Lower lobe of right lung (tissue), 2 donors: ENCODE measurements at regions not wholly inside any gene's neighbourhood (a gene's known extent, or its start where the extent isn't known, plus 50 kb on each side); places are given as distances from the start of the nearest gene placed in this dataset.

ENCODE experiments used
- ATAC-seq, 2 donors: fragments of 200-7000 bp; cut with Tn5 transposase; one replicate each; pipeline ENCODE4 v1.9.1; 2020 to 2022; ENCODE audit warnings: mild to moderate bottlenecking in 2 of 2, moderate library complexity in 2 of 2
- DNase-seq: peaks from one replicate; pipeline ENCODE4 v3.0.0-alpha.2; 2020
- H3K27ac ChIP-seq: fragments of 200-600 bp; one replicate; pipeline ENCODE4 v1.8.0; 2022
- H3K27me3 ChIP-seq: fragments of 200-600 bp; one replicate; pipeline ENCODE4 v1.8.0; 2022; ENCODE audit warnings: low read depth
- H3K36me3 ChIP-seq: fragments of 200-600 bp; one replicate; pipeline ENCODE4 v1.8.0; 2022; ENCODE audit warnings: mild to moderate bottlenecking
- H3K4me1 ChIP-seq: fragments of 200-600 bp; one replicate; pipeline ENCODE4 v1.8.0; 2022
- H3K4me3 ChIP-seq: fragments of 200-600 bp; one replicate; pipeline ENCODE4 v1.8.0; 2022; ENCODE audit warnings: mild to moderate bottlenecking
- H3K9me3 ChIP-seq: fragments of 200-600 bp; one replicate; pipeline ENCODE4 v1.8.0; 2022
- intact Hi-C: fragments of 100-400 bp; cut with DNase I; formaldehyde crosslinking; loops from one replicate; pipeline ENCODE4 v1.11.0; 2022
- TF ChIP-seq, protein P1 (sequence below): fragments of 200-600 bp; IDR thresholded peaks from one replicate; pipeline ENCODE4 v1.8.0; 2022; ENCODE audit warnings: antibody characterized with exemption, mild to moderate bottlenecking
- donor health status: DM: no; HTN: yes; CAD: no; lungs with severe emphysema.

GRCh38 chr2:234430871-234431270, 66.0 kb downstream of the ARL4C start:
- H3K4me3 ChIP-seq: no peak overlapping the region

GRCh38 chr2:234429265-234429664, 67.6 kb downstream of the ARL4C start:
- Histone ChIP-seq H3K27ac (no peak overlapping the region), H3K9me3 (no peaks in the 10 kb centered on the region), H3K27me3 (no peaks in the 10 kb centered on the region), H3K4me3 (no peak overlapping the region), H3K4me1 (peaks cover 35% of the 10 kb centered on the region), H3K36me3 (no peaks in the 10 kb centered on the region)
- DNase-seq: no peak
- intact Hi-C loops: no loop called here
- TF ChIP-seq, protein P1, sequence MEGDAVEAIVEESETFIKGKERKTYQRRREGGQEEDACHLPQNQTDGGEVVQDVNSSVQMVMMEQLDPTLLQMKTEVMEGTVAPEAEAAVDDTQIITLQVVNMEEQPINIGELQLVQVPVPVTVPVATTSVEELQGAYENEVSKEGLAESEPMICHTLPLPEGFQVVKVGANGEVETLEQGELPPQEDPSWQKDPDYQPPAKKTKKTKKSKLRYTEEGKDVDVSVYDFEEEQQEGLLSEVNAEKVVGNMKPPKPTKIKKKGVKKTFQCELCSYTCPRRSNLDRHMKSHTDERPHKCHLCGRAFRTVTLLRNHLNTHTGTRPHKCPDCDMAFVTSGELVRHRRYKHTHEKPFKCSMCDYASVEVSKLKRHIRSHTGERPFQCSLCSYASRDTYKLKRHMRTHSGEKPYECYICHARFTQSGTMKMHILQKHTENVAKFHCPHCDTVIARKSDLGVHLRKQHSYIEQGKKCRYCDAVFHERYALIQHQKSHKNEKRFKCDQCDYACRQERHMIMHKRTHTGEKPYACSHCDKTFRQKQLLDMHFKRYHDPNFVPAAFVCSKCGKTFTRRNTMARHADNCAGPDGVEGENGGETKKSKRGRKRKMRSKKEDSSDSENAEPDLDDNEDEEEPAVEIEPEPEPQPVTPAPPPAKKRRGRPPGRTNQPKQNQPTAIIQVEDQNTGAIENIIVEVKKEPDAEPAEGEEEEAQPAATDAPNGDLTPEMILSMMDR: no peak
- no peak for ATAC-seq

More at GRCh38 chr2:234430871-234431270, 66.0 kb downstream of the ARL4C start:
- peaks cover 25% of the 10 kb centered on the region for H3K4me1 ChIP-seq
- DNase-seq (no peak), ATAC-seq (no peak)
- no peaks in the 10 kb centered on the region for H3K36me3 ChIP-seq
- intact Hi-C loops: no loop called here
- no peaks in the 10 kb centered on the region for H3K27me3 ChIP-seq
- no peaks in the 10 kb centered on the region for H3K9me3 ChIP-seq
- TF ChIP-seq, protein P1: no peak
- no peak overlapping the region for H3K27ac ChIP-seq

DNA sequence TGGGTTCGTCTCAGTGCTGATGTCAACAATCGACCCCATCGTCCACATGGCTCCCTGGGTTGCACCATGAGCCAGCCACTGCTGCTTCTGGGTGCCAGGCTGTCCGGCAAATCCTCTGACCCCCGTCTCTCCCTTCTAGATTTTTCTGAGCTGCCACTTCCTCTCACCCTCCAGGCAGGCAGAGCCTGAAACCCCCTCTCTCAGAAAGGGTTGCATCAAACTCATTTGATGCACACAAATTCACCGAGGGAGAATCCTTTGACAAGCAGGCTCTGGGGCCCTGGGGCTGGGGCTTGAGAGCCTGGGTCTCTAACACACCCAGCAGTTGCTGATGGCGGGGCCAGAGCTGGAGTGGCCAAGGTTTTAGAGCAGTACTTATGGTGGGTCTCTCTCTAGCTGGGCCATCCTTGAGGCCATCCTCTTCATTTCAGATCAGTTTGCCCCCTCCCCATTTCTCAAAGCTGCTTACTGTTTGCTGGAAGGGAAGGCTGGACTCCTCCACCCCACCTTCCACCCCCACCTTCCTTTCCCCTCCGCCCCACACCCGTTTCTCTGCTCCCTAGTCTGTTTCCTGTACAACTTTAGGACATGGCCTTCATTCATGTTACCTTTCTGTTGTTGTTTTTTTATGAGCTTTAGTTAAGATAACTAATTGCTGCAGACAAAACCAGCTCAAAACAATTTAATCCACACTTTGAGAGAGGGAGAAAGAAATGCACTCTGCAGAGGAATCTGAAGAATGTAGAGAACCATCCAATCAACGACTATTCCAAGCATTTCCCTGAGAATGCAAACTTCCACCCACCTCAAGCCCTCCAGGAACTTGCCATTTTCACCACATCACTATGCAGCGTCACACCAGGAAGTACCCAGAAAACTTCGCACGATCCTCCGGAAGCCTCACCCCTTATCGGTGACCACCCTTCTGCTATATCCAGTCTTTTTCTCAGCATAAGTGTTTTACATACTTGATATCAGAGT, 69.5 kb downstream of the ARL4C start:
- Histone ChIP-seq H3K4me1 (peaks cover 41% of the 10 kb centered on the region), H3K4me3 (no peak overlapping the region), H3K9me3 (no peaks in the 10 kb centered on the region), H3K27ac (peak overlapping the region; percentile 74), H3K27me3 (no peaks in the 10 kb centered on the region), H3K36me3 (no peaks in the 10 kb centered on the region)
- ATAC-seq: peak; percentile 69 to 79
- DNase-seq: no peak
- intact Hi-C loops: no loop called here
- TF ChIP-seq, protein P1: no peak

DNA sequence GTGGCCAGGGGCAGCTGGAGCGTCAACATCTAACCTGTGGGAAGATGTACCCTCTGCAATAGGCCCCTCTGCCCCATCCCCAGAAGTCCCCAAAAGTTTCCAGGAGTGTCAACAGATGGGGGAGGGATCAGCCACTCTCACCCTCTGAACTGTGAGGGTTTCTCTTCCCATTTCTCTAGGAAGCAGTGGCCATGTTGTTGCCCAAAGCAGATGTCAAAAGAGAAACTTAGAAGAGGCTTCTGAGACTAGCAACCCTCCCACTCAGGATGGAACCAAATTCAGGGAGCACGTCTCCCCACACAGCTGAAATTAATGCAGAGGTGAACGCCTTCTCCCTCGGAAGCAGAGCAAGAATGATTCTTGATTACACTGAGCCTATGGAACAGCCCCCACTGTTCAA, 70.3 kb downstream of the ARL4C start:
- peaks cover 46% of the 10 kb centered on the region for H3K4me1 ChIP-seq
- H3K27me3 ChIP-seq: no peaks in the 10 kb centered on the region
- no peaks in the 10 kb centered on the region for H3K36me3 ChIP-seq
- intact Hi-C loops: no loop called here
- H3K4me3 ChIP-seq: no peak overlapping the region
- no peaks in the 10 kb centered on the region for H3K9me3 ChIP-seq
- H3K27ac ChIP-seq: peak overlapping the region; percentile 74
- peak; percentile 12 to 22 for ATAC-seq
- TF ChIP-seq, protein P1: no peak
- DNase-seq: no peak

GRCh38 chr2:234425639-234426603, 71.0 kb downstream of the ARL4C start:
- ATAC-seq (peak; percentile 58 to 72), DNase-seq (peak; percentile 55)
- Histone ChIP-seq H3K36me3 (no peaks in the 10 kb centered on the region), H3K4me1 (peaks cover 46% of the 10 kb centered on the region), H3K27ac (peak overlapping the region; percentile 74), H3K27me3 (no peaks in the 10 kb centered on the region), H3K9me3 (no peaks in the 10 kb centered on the region), H3K4me3 (no peak overlapping the region)
- TF ChIP-seq, protein P1: no peak
- intact Hi-C loops: no loop called here
